ENCODE measurements at regions not wholly inside any gene's neighbourhood (a gene's known extent, or its start where the extent isn't known, plus 50 kb on each side); places are given as distances from the start of the nearest gene placed in this dataset.

GRCh38 chr14:22097586-22098292, 424.1 kb upstream of the OR4E1 start:
- no peak for DNase-seq (ENCODE audit: low read depth)

- DNase-seq (ENCODE audit: low read depth) = no peak
Observed at GRCh38 chr14:22097072-22097471, 423.5 kb upstream of the OR4E1 start.

GRCh38 chr14:22096514-22096895, 422.9 kb upstream of the OR4E1 start:
- DNase-seq (ENCODE audit: low read depth) = no peak

GRCh38 chr14:22095860-22096513, 422.4 kb upstream of the OR4E1 start:
- no peak for DNase-seq (ENCODE audit: low read depth)

- no peak for DNase-seq (ENCODE audit: low read depth)
Observed at GRCh38 chr14:22089940-22090339, 416.3 kb upstream of the OR4E1 start.

- DNase-seq (ENCODE audit: low read depth) = no peak
Observed at GRCh38 chr14:22088614-22089342, 415.2 kb upstream of the OR4E1 start.

GRCh38 chr14:22086131-22086530, 412.5 kb upstream of the OR4E1 start:
- DNase-seq (ENCODE audit: low read depth) = no peak

GRCh38 chr14:22084393-22085281, 411.0 kb upstream of the OR4E1 start:
- DNase-seq (ENCODE audit: low read depth) = no peak

GRCh38 chr14:22081337-22081736, 407.7 kb upstream of the OR4E1 start:
- DNase-seq (ENCODE audit: low read depth) = no peak

- no peak for DNase-seq (ENCODE audit: low read depth)
Observed at GRCh38 chr14:22079766-22080165, 406.1 kb upstream of the OR4E1 start.

- no peak for DNase-seq (ENCODE audit: low read depth)
Observed at GRCh38 chr14:22073801-22074200, 400.2 kb upstream of the OR4E1 start.

- no peak for DNase-seq (ENCODE audit: low read depth)
Observed at GRCh38 chr14:22071006-22071405, 397.4 kb upstream of the OR4E1 start.

GRCh38 chr14:22070119-22070982, 396.7 kb upstream of the OR4E1 start:
- no peak for DNase-seq (ENCODE audit: low read depth)

GRCh38 chr14:22065347-22065746, 391.7 kb upstream of the OR4E1 start:
- no peak for DNase-seq (ENCODE audit: low read depth)

GRCh38 chr14:22059201-22059600, 385.6 kb upstream of the OR4E1 start:
- no peak for DNase-seq (ENCODE audit: low read depth)

- DNase-seq (ENCODE audit: low read depth) = no peak
Observed at GRCh38 chr14:22052795-22053194, 379.2 kb upstream of the OR4E1 start.

- DNase-seq (ENCODE audit: low read depth) = no peak
Observed at GRCh38 chr14:22047115-22047514, 373.5 kb upstream of the OR4E1 start.

- DNase-seq (ENCODE audit: low read depth) = no peak
Observed at GRCh38 chr14:22046063-22046462, 372.4 kb upstream of the OR4E1 start.

GRCh38 chr14:22044193-22044592, 370.6 kb upstream of the OR4E1 start:
- no peak for DNase-seq (ENCODE audit: low read depth)

- no peak for DNase-seq (ENCODE audit: low read depth)
Observed at GRCh38 chr14:22040781-22041125, 367.1 kb upstream of the OR4E1 start.
